ENCODE measurements at regions not wholly inside any gene's neighbourhood (a gene's known extent, or its start where the extent isn't known, plus 50 kb on each side); places are given as distances from the start of the nearest gene placed in this dataset.

DNA sequence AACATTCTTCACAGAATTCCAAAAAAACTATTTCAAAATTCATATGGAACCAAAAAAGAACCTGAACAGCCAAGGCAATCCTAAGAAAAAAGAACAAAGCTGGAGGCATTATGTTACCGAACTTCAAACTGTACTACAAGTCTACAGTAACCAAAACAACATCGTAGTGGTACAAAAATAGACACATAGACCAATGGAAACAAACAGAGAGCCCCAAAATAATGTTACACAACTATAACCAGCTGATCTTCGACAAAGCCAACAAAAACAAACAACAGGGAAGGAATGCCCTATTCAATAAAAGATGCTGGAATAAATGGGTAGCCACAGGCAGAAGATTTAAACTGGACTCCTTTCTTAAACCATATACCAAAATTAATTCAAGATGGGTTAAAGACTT, 1189.6 kb downstream of the PCDH18 start:
- FAIRE-seq: no peak

DNA sequence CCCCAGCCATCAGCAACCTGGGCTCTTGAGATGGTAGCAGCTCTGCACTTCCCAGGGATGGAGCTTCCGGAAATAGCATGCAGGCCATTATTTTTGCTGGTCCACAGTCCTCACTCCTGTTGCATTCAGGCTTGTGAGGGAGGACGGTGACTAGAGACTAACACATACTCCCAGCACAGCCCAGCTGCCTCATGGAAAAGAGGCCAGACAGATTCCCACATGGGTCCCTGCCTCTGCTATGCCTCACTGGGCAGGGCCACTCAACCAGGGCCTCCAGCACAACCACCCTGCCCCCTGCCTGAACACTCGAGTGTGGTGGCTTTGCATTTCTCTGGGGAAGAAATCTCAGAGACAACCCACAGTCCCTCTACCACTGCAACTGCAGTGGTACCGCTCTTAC, 1195.1 kb downstream of the PCDH18 start:
- FAIRE-seq: no peak

DNA sequence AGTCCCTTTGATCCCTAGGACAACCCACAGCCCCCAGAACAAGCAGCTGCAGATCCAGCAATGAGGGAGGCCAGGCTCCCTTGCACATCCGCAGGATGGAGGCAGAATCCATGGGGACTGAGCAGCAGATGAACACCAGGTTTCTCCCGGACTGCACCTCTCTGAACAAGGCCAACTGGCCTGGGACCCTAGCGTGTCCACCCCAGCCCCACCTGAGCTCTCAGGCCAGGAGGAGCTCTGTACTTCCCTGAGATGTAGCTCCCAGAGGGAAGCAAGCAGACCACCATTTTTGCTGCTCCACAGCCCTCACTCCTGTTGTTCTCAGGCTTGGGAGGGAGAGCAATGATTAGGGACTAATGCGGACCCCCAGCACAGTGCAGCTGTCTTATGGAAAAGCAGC, 1195.8 kb downstream of the PCDH18 start:
- no peak for FAIRE-seq

DNA sequence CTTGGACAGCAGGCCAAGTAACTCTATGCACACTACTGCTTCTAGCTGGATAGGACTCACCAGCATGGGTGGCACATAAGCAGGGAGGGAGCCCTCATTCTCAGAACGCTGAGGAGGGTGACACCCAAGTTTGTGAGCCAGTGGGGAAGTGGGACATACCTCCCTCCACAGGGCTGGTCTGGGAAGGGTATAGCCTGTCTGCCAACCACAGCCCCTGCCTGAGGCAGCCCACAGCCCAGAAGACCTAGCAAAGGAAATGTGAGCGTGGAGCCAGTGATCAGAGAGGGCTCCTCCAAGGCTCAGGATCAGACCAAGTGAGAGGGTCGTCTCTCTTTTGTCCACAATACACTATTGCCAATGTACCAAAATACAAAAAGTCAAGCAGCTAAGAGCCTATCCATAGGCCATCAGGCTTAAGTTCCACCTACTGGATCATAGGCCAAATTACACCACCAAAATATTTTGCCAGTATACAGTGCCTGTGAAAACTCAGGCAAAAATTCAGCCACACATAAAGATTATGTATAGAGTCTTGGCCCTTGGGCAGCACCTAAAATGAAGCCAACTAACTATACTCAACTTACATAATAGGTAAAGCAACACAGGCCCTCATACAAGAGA, 1203.1 kb downstream of the PCDH18 start:
- FAIRE-seq: no peak

DNA sequence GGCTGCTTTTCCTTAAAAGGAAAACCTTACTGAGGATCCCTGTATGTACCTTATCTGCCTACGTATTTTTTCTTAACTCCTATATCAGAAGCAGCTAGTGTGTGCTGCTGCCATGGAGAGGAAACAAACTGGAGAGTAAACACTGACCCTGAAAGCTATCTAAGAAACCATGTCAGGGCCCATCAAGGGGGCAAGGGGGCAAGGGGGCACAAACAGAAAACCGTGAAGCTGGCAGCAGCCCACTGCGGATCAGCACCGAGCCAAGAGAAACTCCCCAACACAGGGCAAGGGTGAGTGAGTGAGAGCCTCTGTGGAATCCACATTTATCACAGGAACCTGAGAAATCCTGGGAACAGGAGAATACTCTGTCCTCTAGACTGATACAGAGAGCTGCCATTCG, 1204.2 kb downstream of the PCDH18 start:
- FAIRE-seq: no peak

DNA sequence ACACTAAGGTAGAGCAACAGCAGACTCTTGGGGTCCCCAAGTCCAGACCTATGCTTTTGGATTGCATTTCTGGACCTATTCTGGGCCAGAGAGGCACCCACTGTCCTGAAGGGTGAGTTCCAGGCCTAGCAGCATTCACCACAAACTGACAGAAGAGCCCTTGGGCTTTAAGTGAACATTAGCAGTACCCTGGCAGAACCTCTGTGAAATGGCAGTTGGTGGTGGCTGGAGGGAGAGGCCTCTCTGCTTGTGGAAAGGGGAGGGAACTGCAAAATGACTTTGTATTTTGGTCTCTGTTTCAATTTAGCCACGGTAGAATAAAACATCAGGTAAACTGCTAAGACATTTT, 1211.9 kb downstream of the PCDH18 start:
- FAIRE-seq: no peak

DNA sequence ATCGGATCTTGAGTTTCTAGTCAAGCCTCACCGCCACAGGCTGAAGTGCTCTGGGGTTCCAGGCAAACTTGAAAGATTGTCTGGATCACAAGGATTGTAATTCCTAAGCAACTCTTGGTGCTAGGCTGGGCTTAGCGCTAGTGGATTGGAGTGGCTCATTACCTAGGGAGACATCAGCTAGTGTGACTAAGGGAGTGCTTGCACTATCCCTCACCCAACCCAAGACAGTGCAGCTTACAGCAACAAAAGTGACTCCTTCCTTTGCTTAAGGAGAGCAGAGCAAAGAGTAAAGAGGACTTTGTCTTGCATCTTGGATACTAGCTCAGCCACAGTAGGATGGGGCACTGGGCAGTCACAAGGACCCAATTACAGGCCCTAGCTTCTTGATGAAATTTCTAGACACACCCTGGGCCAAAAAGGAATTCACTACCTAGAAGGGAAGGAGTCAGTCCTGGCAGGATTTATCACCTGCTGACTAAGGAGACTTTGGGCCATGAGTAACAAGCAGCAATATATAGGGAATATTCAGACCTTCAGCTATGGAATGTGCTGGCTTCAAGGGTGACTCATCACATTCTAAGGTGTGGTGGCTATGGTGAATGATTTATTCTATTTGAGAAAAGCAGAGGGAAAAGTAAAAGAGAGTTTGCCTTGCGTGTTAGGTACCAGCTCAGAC, 1212.4 kb downstream of the PCDH18 start:
- no peak for FAIRE-seq

DNA sequence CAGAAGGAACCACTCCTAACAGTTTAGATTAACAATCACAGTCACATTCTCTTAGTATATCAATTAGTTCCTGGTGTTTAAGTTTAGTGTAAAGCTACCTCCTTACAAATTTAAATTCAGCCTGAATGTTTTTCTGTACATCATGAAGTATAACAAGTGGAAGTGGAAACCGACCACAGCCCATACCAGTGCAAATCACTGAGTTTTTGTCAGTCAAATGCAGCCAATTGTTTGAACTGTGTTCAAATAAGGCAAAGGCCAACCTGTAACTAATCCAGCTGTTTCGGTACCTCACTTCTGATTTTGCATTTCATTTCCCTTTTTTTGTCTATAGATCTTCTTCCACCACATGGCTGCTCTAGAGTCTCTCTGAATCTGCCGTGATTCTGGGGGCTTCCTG, 1215.3 kb downstream of the PCDH18 start:
- no peak for FAIRE-seq

DNA sequence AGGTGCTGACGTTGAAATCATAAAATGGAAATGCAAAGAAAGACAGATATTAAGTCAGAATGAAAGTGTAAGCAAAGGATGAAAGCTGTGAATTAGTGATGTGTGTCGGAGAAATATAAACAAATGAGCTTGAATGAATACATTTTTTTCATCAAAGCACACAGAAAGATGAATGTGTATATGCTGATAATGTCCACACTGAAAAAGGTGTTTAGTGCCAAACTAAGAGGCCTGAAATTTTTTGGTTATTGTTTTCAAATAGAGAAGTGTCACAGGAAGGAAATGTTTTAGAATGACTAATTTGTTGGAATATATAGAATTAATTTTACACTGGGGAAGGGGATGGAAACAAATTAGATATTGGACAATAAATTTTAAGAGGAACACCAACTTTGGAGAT, 1217.6 kb downstream of the PCDH18 start:
- no peak for FAIRE-seq

DNA sequence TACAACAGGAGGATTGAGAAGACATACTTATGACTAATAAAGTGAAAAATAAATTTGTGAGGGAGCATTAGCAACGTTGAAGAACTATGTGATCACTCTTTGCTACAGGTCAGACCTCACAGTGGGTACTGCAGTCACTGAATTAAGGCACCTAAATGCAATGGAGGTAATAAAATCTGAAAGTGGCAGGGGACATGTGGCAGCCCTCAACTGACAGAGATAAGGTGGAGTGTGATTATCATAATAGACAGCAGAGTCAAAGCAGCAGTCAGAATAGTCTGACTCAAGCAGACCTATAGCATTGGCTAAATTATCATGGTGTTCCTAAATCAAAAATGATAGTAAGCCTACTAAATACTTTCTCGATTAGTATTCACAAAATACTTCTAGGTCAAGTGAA, 1220.5 kb downstream of the PCDH18 start:
- FAIRE-seq: no peak

DNA sequence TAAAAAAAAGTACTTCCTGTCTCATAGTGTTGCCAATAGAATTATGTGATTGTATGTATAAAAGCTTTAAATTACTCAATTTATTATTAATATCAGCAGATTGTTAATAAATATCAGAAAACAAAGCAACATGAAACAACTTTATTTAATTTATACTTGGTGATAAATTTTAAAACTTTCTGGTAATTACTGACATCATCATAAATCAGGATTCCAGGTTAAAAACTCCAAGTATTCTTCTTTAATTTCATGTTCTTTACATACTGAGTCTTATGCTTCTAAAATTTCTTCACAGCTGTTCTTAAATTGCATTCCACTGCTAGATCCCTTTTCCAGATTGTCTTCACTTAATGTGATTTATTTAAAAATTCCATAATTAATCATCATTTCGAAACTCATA, 1224.5 kb downstream of the PCDH18 start:
- peak; percentile 19 for FAIRE-seq

DNA sequence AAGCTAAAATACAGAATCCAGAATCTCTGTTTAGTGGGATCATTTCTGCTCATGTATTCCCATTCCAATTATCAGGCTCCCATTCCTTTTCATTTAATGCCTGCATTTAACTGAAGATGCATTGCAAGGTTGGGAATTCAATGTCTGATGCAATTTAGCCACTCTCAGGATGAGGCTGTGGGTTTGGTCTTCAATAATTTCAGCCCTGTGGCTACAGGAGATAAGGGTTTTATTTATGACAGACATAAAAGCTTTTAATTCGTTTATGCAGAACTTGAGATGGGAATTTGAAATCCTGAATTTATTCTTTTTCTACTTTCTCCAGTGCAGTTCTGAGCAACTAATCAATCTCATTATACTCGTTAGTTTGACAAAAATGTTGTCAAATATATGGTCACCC, 1225.9 kb downstream of the PCDH18 start:
- FAIRE-seq: no peak

DNA sequence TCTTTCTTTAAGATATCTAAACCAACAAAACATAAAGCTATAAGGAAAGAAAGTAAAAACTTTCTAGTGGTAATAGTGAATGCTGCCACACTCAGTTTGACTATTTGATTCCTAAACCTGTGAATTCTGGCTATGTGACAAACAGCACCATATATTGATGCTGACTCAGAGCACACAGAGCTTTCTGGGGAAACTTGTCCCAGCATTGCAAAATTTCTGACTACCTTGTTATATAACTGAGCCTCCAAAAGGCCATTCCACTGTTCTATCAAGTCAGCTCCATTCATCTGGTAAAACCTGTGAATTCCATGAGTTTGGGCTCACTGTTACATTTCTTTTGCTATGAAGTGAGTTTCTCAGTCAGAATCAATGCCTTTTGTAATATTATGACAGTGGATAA, 1229.7 kb downstream of the PCDH18 start:
- FAIRE-seq: no peak

DNA sequence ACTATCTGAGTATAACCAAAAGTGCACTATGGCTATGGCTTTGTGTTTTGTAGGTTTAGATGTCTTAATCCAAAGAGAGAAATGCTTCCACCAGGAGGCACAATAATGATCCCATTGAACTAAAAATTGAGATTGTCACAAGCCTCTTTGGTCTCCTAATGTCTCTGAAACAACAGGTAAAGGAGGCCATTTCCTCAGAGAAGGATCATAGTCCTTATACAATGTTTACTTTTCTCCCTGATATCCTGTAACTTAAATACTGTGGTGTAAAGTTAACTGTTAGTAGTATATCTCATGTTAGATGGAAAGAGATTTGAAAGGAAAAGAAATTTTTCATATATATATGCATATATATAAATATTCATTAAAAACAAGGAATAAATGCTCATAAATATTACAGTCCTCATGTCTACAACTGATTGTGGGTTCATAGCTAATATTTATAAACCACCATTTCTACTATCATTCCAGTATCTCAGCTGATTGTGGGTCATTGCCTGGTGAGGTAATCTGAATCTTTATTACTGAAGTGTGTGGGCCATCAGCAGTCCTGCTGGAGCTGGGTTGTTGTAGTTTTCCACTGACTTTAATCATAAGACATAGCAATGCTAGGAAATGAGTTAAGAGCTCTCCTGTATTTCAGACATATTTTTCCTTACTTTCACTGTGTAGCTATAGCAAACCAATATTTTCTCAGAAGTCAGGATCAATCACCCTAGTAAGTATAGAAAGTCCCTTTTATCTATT, 1230.4 kb downstream of the PCDH18 start:
- no peak for FAIRE-seq

DNA sequence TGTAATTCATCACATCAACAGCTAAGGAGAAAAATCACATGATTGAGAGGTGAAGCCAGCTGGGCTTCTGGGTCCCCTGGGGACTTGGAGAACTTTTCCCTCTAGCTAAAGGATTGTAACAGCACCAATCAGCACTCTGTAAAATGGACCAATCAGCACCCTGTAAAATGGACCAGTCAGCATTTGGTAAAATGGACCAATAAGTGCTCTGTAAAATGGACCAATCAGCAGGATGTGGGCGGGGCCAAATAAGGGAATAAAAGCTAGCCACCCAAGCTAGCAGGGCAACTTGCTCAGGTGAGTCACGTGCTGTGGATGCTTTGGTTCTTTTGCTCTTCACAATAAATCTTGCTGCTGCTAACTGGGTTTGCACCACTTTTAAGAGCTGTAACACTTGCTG, 1248.3 kb downstream of the PCDH18 start:
- no peak for FAIRE-seq

DNA sequence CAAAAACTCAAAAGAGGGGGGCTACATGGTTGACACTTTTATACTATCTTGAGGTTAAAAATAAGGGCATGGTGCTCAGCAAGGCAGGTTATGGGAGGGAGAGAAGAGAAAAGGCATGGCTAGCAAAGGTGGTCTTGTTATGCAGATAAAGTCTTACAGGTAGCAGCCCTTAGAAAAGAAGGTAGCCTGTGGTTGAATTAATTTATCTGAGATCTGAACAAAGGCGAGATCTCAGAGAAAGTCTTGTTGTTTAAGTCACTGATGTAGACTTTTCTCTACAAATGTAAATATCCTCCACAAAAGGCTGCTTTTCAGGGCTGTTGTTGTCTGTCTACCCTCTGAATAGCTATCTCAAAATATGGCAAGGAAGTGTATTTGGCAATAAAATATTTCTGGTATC, 1250.4 kb downstream of the PCDH18 start:
- no peak for FAIRE-seq

DNA sequence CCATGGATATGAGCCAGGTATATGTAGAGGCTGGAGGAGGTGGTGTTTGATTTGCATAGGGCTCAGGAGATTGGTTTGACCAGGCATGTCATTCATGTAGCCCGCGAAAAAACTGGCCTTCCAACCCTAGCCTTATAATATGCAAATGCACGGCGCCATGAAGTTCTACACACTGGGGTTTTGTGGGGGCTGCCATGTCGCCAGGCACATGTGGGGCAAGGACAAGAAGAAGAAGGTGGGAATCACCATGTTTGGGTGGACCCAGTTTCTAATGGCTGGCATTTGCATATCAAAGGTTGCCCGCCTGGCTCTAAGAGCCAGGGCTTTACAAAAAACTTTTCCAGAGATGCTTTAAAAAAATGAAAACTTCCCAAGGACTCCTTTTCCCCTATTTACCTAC, 1251.0 kb downstream of the PCDH18 start:
- FAIRE-seq: no peak

DNA sequence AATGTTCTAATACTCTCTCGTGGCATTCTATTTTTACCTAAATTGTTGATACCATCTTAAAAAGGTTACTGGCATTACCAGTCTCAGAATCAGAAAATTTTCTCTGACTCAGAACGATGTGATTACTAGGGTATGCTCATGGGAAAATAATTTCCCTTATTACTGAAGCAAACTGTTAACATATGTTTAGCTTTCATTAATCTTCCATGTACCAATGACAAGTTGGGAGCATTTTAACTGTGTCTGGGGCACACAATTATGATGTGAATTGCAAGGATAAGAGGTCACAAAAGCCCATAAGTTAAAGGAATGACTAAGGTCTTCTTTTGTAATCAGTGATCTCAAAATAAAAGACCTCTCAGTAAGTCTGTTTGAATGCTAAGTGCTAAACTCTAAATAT, 1254.6 kb downstream of the PCDH18 start:
- no peak for FAIRE-seq

DNA sequence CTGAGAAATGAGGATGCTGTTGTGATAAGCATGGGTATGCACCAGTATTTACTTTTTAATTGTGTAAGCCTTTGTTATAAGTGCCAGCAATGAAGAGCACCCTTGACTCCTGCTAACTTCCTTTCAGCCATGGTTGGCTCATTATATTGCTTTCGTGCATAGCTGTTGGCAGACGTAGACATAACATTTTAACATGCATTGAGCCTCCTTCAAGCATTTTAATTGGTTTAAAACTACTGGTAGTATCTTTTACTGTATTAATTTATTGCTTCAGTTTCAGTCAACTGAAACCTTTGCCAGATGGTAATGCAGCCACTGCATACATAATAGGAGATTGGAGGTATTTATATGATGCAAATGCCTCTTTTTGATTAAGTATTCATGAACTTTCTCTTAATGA, 1285.4 kb downstream of the PCDH18 start:
- FAIRE-seq: no peak

DNA sequence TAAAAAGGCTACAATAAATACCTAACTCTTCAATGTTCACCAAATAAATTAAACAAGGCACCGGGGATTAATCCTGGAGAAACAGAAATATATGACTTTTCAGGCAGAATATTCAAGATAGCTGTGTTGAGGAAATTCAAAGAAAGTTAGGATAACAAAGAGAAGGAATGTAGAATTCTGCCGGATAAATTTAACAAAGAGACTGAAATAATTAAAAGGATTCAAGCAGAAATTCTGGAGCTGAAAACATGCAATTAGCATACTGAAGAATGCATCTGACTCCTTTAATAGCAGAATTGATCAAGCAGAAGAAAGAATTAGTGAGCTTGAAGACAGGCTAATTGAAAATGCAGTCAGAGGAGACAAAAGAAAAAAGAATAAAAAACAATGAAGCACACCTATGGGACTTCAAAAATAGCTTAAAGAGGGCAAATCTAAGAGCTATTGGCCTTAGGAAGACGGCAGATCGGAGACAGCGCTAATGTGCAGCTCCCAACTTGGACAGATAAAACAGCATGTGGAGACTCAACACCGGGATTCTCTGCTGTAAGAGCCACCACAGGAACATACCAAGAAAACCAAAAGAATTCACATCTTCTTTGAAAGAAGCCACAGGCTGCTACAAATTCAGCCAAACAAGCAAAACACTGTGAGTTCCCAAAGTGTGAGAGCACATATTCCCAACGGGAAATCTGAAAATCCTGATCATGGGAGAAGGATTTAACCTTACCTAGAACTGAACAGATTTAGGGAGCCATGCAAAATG, 1290.9 kb downstream of the PCDH18 start:
- FAIRE-seq: no peak

DNA sequence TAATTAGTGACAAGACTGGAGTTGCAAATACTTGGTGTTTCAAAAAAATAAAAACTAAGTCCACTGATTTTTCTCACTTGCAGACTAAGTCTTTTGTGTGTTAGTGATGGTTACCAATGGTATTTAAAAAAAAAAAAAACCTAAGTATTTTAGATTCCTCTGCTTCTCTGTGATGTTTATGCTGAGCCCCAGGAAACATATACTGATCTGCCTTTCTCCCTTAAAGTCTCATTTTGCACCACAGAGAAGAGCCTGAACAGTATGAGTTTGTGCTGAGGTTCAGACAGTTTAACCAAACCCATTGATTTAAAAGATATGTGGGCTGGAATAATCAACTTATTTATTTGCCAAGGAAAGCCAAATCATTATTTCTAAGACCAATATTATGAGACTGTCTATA, 1305.0 kb downstream of the PCDH18 start:
- FAIRE-seq: no peak

DNA sequence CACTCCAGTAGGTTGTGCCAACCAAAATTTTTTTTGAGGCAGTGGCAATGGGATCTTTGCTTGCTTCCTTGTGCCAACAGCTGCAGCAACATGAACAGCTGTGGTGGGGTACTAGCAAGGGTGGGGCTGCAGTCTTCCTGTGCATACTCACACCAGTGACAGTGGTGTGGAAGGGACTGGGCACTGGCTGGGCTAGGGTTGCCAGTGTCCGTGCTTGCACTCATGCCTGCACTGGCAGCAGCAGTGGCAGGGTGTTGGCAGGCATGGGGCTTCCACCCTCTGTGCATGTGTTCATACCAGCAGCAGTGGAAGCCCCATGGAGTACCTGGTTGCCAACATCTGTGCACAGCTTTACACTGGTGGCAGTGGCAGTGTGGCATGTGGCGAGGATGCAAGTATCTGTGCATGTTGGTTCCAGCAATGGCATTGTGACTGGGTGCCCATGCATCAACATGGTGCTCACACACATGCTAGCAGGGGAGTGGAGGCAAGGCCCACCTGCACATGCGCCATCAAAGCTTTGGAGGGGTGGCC, 1312.6 kb downstream of the PCDH18 start:
- no peak for FAIRE-seq

DNA sequence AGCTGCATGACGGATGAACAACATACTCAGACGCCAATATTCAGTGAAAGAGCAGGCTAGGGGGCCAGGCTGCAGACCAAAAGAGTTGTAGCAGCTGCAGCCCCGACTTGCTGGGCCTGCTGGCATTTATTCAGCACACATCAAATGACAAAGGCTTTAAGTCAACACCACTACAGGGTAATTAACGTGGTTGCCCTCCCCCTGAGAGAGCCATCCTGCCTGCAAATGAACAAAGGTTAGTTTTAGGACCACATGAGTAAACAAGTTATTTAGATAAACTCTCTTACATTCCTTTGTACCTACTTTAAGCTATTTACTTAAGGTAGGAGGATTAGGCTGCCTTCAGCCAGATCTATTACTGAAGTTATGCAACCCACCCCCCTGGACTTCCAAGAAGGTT, 1329.1 kb downstream of the PCDH18 start:
- no peak for FAIRE-seq

DNA sequence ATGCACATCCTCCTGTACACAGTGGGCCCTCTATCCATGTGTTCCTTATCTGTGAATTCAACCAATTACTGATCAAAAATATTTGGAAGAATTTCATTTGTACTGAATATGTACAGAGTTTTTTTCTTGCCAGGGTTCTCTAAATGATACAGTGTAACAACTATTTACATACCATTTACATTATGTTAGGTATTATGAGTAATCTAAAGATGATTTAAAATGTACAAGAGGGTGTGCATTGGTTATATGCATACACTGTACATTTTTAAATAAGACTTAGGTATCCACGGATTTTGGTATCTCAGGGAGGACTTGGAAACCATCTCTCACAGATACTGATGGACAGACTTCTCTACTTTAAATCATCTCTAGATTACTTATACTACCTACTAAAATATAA, 1333.9 kb downstream of the PCDH18 start:
- FAIRE-seq: no peak
